ENCODE measurements at regions not wholly inside any gene's neighbourhood (a gene's known extent, or its start where the extent isn't known, plus 50 kb on each side); places are given as distances from the start of the nearest gene placed in this dataset.

DNA sequence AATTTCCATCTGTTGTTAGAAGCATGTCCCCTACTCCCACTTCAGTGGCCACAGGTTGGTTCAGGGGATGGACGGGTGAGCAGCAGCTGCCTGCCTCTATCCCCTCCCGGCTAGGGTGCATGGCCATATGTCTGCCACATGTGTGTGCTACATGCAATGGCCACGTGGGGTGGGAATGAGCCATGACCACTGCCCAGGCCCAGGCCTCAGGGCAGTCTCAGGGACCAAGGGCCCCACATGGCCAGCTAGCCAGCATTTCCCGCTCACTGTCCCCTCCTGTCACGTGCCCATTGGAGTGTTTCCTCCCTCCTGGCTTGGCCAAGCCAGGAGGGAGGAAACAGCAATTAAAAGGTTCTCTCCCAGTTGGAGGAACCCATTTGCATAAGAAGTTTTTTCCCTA is 117.1 kb downstream of the KCNS3 start:
- TF ChIP-seq, protein P1, sequence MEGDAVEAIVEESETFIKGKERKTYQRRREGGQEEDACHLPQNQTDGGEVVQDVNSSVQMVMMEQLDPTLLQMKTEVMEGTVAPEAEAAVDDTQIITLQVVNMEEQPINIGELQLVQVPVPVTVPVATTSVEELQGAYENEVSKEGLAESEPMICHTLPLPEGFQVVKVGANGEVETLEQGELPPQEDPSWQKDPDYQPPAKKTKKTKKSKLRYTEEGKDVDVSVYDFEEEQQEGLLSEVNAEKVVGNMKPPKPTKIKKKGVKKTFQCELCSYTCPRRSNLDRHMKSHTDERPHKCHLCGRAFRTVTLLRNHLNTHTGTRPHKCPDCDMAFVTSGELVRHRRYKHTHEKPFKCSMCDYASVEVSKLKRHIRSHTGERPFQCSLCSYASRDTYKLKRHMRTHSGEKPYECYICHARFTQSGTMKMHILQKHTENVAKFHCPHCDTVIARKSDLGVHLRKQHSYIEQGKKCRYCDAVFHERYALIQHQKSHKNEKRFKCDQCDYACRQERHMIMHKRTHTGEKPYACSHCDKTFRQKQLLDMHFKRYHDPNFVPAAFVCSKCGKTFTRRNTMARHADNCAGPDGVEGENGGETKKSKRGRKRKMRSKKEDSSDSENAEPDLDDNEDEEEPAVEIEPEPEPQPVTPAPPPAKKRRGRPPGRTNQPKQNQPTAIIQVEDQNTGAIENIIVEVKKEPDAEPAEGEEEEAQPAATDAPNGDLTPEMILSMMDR (optimal IDR thresholded peaks at IDR 0.05 in 1 of 3, IDR thresholded peaks at IDR 0.05 in 1 of 3, conservative IDR thresholded peaks at IDR 0.05 in 1 of 3; ENCODE audit: extremely low read depth in 1 of 3, insufficient read depth in 2 of 3, low read length in 3 of 3), result no peak
- TF ChIP-seq EZH2 (IDR thresholded peaks at IDR 0.05; ENCODE audit: low read length), result no peak

All from keratinocyte (primary cell).